IMR-90 (cell line): ENCODE measurements at regions not wholly inside any gene's neighbourhood (a gene's known extent, or its start where the extent isn't known, plus 50 kb on each side); places are given as distances from the start of the nearest gene placed in this dataset.

Experiments
- ATAC-seq: fragments of 200-7000 bp; cut with Tn5 transposase; 2 replicates; pipeline ENCODE4 v1.9.1; 2020; ENCODE audit warnings: low read depth, mild to moderate bottlenecking, moderate library complexity
- BruUV-seq: library from RNA; stranded (reverse); fragments of 400-500 nt; replicated peaks from 2 replicates; lab custom pipeline; 2021; lab: Mats Ljungman, UMichigan
- CTCF ChIA-PET: fragments of 300-600 bp; formaldehyde crosslinking; extraction: SDS; loops from one replicate; lab custom pipeline; 2021; ENCODE audit warnings: antibody characterized with exemption; lab: Yijun Ruan, JAX
- POLR2A ChIA-PET: fragments of 300-600 bp; sonication (Branson Sonifier 250); formaldehyde crosslinking; loops from one replicate; lab custom pipeline; 2022; ENCODE audit warnings: antibody characterized with exemption; ENCODE audit not compliant: unreplicated experiment; lab: Charles Lee
- DNase-seq: peaks from one replicate; pipeline ENCODE4 v3.0.0; 2013
- H2AFZ ChIP-seq: replicated peaks from 2 replicates; pipeline ENCODE3; 2013; ENCODE audit warnings: low read length, mild to moderate bottlenecking; ENCODE audit not compliant: poor library complexity
- H2AK5ac ChIP-seq: 2 replicates; pipeline ENCODE4 v1.6.1; 2013; ENCODE audit warnings: low read depth, low read length, inconsistent platforms
- H2AK9ac ChIP-seq: replicated peaks from 2 replicates; pipeline ENCODE3; 2013; ENCODE audit warnings: mild to moderate bottlenecking, low read depth, low read length, moderate library complexity; ENCODE audit not compliant: poor library complexity
- H2BK120ac ChIP-seq: 2 replicates; pipeline ENCODE4 v1.6.1; 2013; ENCODE audit warnings: low read depth, low read length, inconsistent platforms
- H2BK15ac ChIP-seq: 3 replicates; pipeline ENCODE4 v1.6.1; 2013; ENCODE audit warnings: low read depth, low read length, inconsistent platforms
- H2BK20ac ChIP-seq: 2 replicates; pipeline ENCODE4 v1.6.1; 2013; ENCODE audit warnings: low read depth, mild to moderate bottlenecking, inconsistent platforms, low read length, moderate library complexity
- H2BK5ac ChIP-seq: 2 replicates; pipeline ENCODE4 v1.6.1; 2013; ENCODE audit warnings: mild to moderate bottlenecking, low read depth, low read length, inconsistent platforms; ENCODE audit not compliant: poor library complexity, severe bottlenecking
- H3K14ac ChIP-seq: replicated peaks from 2 replicates; pipeline ENCODE4 v1.6.1; 2013; ENCODE audit warnings: low read depth, low read length, inconsistent platforms
- H3K18ac ChIP-seq: 2 replicates; pipeline ENCODE4 v1.6.1; 2013; ENCODE audit warnings: low read depth, low read length, control low read depth
- H3K23ac ChIP-seq: 2 replicates; pipeline ENCODE4 v1.6.1; 2013; ENCODE audit warnings: low read depth, low read length, inconsistent platforms
- H3K27ac ChIP-seq: 2 replicates; pipeline ENCODE4 v1.5.1; 2013; ENCODE audit warnings: mild to moderate bottlenecking, control low read depth, low read length; ENCODE audit not compliant: insufficient read depth
- H3K27me3 ChIP-seq: 2 replicates; pipeline ENCODE4 v1.6.1; 2013; ENCODE audit warnings: low read length; ENCODE audit not compliant: control insufficient read depth, insufficient read depth
- H3K36me3 ChIP-seq: 2 replicates; pipeline ENCODE4 v1.6.1; 2013; ENCODE audit warnings: low read length, mixed read lengths; ENCODE audit not compliant: control insufficient read depth, insufficient read depth
- H3K4ac ChIP-seq: 2 replicates; pipeline ENCODE4 v1.6.1; 2013; ENCODE audit warnings: low read depth, low read length, inconsistent platforms
- H3K4me1 ChIP-seq: 2 replicates; pipeline ENCODE4 v1.6.1; 2013; ENCODE audit warnings: low read length, mixed read lengths; ENCODE audit not compliant: control insufficient read depth, insufficient read depth
- H3K4me2 ChIP-seq: 2 replicates; pipeline ENCODE4 v1.6.1; 2013; ENCODE audit warnings: low read depth, mild to moderate bottlenecking, control low read depth, low read length, moderate library complexity
- H3K4me3 ChIP-seq: 2 replicates; pipeline ENCODE4 v1.5.1; 2013; ENCODE audit warnings: low read depth, mild to moderate bottlenecking, control low read depth, low read length, moderate library complexity; ENCODE audit not compliant: insufficient read depth
- H3K56ac ChIP-seq: 2 replicates; pipeline ENCODE4 v1.6.1; 2013; ENCODE audit warnings: low read length, inconsistent platforms; ENCODE audit not compliant: insufficient read depth; ENCODE audit errors: extremely low read depth
- H3K79me1 ChIP-seq, 2 experiments: 2 replicates each; pipeline ENCODE4 v1.6.1; 2013; ENCODE audit warnings: low read length in 2 of 2, inconsistent platforms in 1 of 2, low read depth in 1 of 2
- H3K9ac ChIP-seq: 2 replicates; pipeline ENCODE4 v1.6.1; 2013; ENCODE audit warnings: low read depth, low read length, control low read depth
- H3K9me1 ChIP-seq: 2 replicates; pipeline ENCODE4 v1.6.1; 2013; ENCODE audit warnings: low read length, inconsistent platforms; ENCODE audit not compliant: insufficient read depth
- H3K9me3 ChIP-seq: 2 replicates; pipeline ENCODE4 v1.6.1; 2013; ENCODE audit warnings: low read length; ENCODE audit not compliant: control insufficient read depth, insufficient read depth
- H4K20me1 ChIP-seq: 2 replicates; pipeline ENCODE4 v1.6.1; 2013; ENCODE audit warnings: low read length, inconsistent platforms; ENCODE audit not compliant: insufficient read depth
- H4K5ac ChIP-seq: 2 replicates; pipeline ENCODE4 v1.6.1; 2013; ENCODE audit warnings: mild to moderate bottlenecking, low read depth, low read length, control low read depth
- H4K8ac ChIP-seq, 2 experiments: 2 replicates each; pipeline ENCODE4 v1.6.1; 2013; ENCODE audit warnings: low read depth in 2 of 2, low read length in 2 of 2, control low read depth in 1 of 2, inconsistent platforms in 1 of 2
- H4K91ac ChIP-seq: 2 replicates; pipeline ENCODE4 v1.6.1; 2013; ENCODE audit warnings: low read depth, low read length, inconsistent platforms; ENCODE audit not compliant: insufficient read depth
- MXI1 ChIP-seq: IDR thresholded peaks from 2 replicates; pipeline ENCODE4 v1.6.1; 2012; ENCODE audit warnings: low read depth, mild to moderate bottlenecking, low read length, moderate library complexity, borderline replicate concordance
- NFE2L2 ChIP-seq: fragments of 150-350 bp; IDR thresholded peaks from 2 replicates; pipeline ENCODE4 v1.6.1; 2016; ENCODE audit warnings: low read depth, mild to moderate bottlenecking, low read length
- RAD21 ChIP-seq: IDR thresholded peaks from 2 replicates; pipeline ENCODE4 v1.6.1; 2012; ENCODE audit warnings: low read length, improper control_type of control experiment
- SMC3 ChIP-seq: fragments of 150-350 bp; IDR thresholded peaks from 2 replicates; pipeline ENCODE4 v1.6.1; 2016; ENCODE audit warnings: low read depth, mild to moderate bottlenecking, antibody characterized with exemption, low read length, moderate library complexity
- WGBS, 2 experiments: methylation state at CpG; one replicate each; pipeline versions ENCODE4 v1.1.5 to v1.1.7; 2013; ENCODE audit warnings: missing lambda C conversion rate in 2 of 2; ENCODE audit not compliant: insufficient read length in 1 of 2; ENCODE audit errors: extremely low coverage in 2 of 2; 5-methylcytosine and 5-hydroxymethylcytosine counted together
- dilution Hi-C: fragments of 300-500 bp; cut with HindIII; formaldehyde crosslinking; loops from one replicate; pipeline ENCODE4 v1.14.3; 2018; ENCODE audit warnings: low sequenced_read_pairs; ENCODE audit not compliant: unreplicated experiment
- in situ Hi-C: fragments of 300-500 bp; cut with MboI; formaldehyde crosslinking; loops from 3 replicates; pipeline ENCODE4 v1.14.3; 2019; ENCODE audit warnings: low sequenced_read_pairs, inconsistent platforms, mixed read lengths
- intact Hi-C: fragments of 100-400 bp; cut with micrococcal nuclease; formaldehyde crosslinking; loops from 2 replicates; pipeline ENCODE4 v1.10.0; 2022
- TF ChIP-seq, protein P1 (sequence below): fragments of 150-350 bp; IDR thresholded peaks from 2 replicates; pipeline ENCODE4 v1.6.1; 2016; ENCODE audit warnings: low read depth, mild to moderate bottlenecking, low read length, moderate library complexity, borderline replicate concordance

GRCh38 chr10:118907051-118907450 is 122.5 kb upstream of the NANOS1 start:
- Histone ChIP-seq H3K9me1 (no peaks in the 10 kb centered on the region), H4K20me1 (no peaks in the 10 kb centered on the region; the same call in 1 of the 2 replicates), H3K14ac (no peak overlapping the region), H3K27me3 (peaks cover 3% of the 10 kb centered on the region; the same call in 1 of the 2 replicates), H3K4me1 (peaks cover 10% of the 10 kb centered on the region), H4K8ac (no peak overlapping the region), H3K4ac (no peak overlapping the region), H2AK9ac (no peak overlapping the region), H3K9me3 (no peaks in the 10 kb centered on the region), H3K9ac (no peak overlapping the region), H2AK5ac (no peak overlapping the region), H2BK15ac (no peak overlapping the region), H3K56ac (no peak overlapping the region), H3K4me2 (no peak overlapping the region), H2BK5ac (no peak overlapping the region), H3K27ac (no peak overlapping the region), H3K79me1 (no peaks in the 10 kb centered on the region), H3K36me3 (no peaks in the 10 kb centered on the region), H2AFZ (no peak overlapping the region), H3K18ac (no peak overlapping the region), H4K91ac (no peak overlapping the region), H3K23ac (no peak overlapping the region), H2BK20ac (no peak overlapping the region), H4K5ac (no peak overlapping the region), H2BK120ac (no peak overlapping the region), H3K4me3 (no peak overlapping the region)
- ATAC-seq (no peak), DNase-seq (no peak)
- TF ChIP-seq, protein P1, sequence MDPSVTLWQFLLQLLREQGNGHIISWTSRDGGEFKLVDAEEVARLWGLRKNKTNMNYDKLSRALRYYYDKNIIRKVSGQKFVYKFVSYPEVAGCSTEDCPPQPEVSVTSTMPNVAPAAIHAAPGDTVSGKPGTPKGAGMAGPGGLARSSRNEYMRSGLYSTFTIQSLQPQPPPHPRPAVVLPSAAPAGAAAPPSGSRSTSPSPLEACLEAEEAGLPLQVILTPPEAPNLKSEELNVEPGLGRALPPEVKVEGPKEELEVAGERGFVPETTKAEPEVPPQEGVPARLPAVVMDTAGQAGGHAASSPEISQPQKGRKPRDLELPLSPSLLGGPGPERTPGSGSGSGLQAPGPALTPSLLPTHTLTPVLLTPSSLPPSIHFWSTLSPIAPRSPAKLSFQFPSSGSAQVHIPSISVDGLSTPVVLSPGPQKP: no peak
- TF ChIP-seq MXI1 (no peak), NFE2L2 (no peak), RAD21 (no peak), SMC3 (no peak)
- in situ Hi-C loops (no loop called here), dilution Hi-C loops (no loop called here), intact Hi-C loops (no loop called here)
- ChIA-PET POLR2A (no interaction called here), CTCF (no interaction called here)
- BruUV-seq: no TSS peak
- 70% methylated on average over 2 of the region's 5 CpGs; no CpG with 5 or more reads in 1 of the 2 experiments for WGBS, 2 experiments
